Mucosa of descending colon (tissue), 3 donors: ENCODE measurements at regions not wholly inside any gene's neighbourhood (a gene's known extent, or its start where the extent isn't known, plus 50 kb on each side); places are given as distances from the start of the nearest gene placed in this dataset.

ENCODE experiments used
- ATAC-seq: fragments of 200-7000 bp; cut with Tn5 transposase; one replicate; pipeline ENCODE4 v1.9.1; 2020; ENCODE audit warnings: mild to moderate bottlenecking, moderate library complexity
- DNase-seq, 3 donors: peaks; one replicate each; pipeline ENCODE4 v3.0.0-alpha.2; 2020
- H3K36me3 ChIP-seq: fragments of 200-600 bp; one replicate; pipeline ENCODE4 v1.8.0; 2021; ENCODE audit warnings: low read depth, mild to moderate bottlenecking
- H3K4me1 ChIP-seq: fragments of 200-600 bp; one replicate; pipeline ENCODE4 v1.8.0; 2021; ENCODE audit warnings: low read depth, mild to moderate bottlenecking
- H3K4me3 ChIP-seq: fragments of 200-600 bp; one replicate; pipeline ENCODE4 v1.8.0; 2021; ENCODE audit warnings: mild to moderate bottlenecking
- H3K9me3 ChIP-seq: fragments of 200-600 bp; one replicate; pipeline ENCODE4 v1.8.0; 2021; ENCODE audit warnings: mild to moderate bottlenecking
- intact Hi-C, 2 donors: fragments of 100-400 bp; cut with DNase I in 1 of 2; cut with micrococcal nuclease in 1 of 2; formaldehyde crosslinking; loops; one replicate each; pipeline versions ENCODE4 v1.11.0 to v1.11.1; 2022; cut with DNase I, micrococcal nuclease
- TF ChIP-seq, protein P1 (sequence below): fragments of 200-600 bp; IDR thresholded peaks from one replicate; pipeline ENCODE4 v1.8.0; 2022; ENCODE audit warnings: antibody characterized with exemption, mild to moderate bottlenecking
- donor health status: DM: no; HTN: no; CAD: no; lungs with moderate emphysema.
- donor health status: DM: no; HTN: no; CAD: no.
- donor health status: DM: no; HTN: yes; CAD: no.

DNA sequence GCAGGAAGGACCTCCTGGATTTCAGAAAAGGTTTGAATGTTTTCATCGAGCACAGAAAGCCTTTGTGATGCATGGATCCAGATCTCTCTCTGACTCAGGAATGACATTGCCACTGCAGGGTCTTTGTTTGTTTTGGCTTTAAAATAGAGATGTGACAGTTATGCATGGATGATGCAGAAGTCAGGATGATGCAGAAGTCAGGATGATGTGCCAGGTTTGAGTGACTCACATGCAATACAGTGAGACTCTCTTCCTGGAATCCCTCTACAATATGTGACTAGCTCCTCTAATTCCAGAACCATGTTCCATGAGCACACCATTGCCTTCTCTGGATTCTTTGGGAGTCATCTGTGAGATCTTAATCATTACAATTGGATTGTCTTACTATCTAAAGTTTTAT is 177.9 kb upstream of the RAB6C start:
- intact Hi-C loops, result no loop called here
- DNase-seq, result no peak

DNA sequence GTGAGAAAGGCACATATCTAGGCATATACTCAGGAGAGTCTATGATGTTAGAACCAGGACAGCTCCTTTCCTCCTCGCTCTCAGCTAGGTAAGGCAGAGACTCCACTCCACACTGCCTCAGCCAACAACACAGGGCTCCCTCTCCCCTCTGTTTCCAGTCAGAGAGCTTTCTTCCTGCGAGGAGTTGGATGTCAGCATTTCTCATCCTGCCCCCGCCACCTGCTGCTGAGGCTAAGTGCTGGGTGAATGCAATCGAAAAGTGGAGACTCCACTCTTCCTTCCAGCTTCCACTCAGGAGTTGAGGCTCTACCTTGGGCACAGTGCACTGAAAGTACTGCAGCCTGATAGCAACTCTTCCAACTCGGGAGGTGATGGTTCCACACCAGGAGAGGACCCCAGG is 177.2 kb upstream of the RAB6C start:
- no peak overlapping the region for H3K4me3 ChIP-seq
- DNase-seq (no peak), ATAC-seq (no peak)
- no peaks in the 10 kb centered on the region for H3K4me1 ChIP-seq
- H3K9me3 ChIP-seq, result no peaks in the 10 kb centered on the region
- intact Hi-C loops, result no loop called here
- H3K36me3 ChIP-seq, result no peaks in the 10 kb centered on the region
- TF ChIP-seq, protein P1, sequence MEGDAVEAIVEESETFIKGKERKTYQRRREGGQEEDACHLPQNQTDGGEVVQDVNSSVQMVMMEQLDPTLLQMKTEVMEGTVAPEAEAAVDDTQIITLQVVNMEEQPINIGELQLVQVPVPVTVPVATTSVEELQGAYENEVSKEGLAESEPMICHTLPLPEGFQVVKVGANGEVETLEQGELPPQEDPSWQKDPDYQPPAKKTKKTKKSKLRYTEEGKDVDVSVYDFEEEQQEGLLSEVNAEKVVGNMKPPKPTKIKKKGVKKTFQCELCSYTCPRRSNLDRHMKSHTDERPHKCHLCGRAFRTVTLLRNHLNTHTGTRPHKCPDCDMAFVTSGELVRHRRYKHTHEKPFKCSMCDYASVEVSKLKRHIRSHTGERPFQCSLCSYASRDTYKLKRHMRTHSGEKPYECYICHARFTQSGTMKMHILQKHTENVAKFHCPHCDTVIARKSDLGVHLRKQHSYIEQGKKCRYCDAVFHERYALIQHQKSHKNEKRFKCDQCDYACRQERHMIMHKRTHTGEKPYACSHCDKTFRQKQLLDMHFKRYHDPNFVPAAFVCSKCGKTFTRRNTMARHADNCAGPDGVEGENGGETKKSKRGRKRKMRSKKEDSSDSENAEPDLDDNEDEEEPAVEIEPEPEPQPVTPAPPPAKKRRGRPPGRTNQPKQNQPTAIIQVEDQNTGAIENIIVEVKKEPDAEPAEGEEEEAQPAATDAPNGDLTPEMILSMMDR, result no peak

More for the DNA sequence above, 177.9 kb upstream of the RAB6C start:
- Histone ChIP-seq H3K9me3 (no peaks in the 10 kb centered on the region), H3K4me3 (no peak overlapping the region), H3K36me3 (no peaks in the 10 kb centered on the region), H3K4me1 (no peaks in the 10 kb centered on the region)
- TF ChIP-seq, protein P1, result no peak
- ATAC-seq, result no peak

DNA sequence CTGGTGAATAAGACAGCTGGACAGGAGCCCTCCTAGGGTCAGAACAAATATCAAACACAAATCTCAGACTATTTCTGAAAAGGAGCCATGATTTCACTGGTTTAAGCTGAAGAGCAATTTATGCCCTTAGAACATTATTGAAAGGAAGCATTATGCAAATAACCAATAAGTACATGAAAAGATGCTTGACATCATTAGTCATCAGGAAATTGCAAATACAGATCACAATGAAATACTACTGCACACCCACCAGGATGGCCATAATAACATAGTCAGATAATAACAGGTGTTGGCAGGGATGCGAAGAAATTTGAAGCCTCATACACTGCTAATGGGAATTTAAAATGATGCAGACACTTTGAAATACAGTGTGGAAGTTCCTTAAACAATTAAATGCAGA is 176.4 kb upstream of the RAB6C start:
- ATAC-seq (no peak), DNase-seq (no peak)
- intact Hi-C loops, result no loop called here
- Histone ChIP-seq H3K4me1 (no peaks in the 10 kb centered on the region), H3K36me3 (no peaks in the 10 kb centered on the region), H3K9me3 (no peaks in the 10 kb centered on the region), H3K4me3 (no peak overlapping the region)
- TF ChIP-seq, protein P1, result no peak

DNA sequence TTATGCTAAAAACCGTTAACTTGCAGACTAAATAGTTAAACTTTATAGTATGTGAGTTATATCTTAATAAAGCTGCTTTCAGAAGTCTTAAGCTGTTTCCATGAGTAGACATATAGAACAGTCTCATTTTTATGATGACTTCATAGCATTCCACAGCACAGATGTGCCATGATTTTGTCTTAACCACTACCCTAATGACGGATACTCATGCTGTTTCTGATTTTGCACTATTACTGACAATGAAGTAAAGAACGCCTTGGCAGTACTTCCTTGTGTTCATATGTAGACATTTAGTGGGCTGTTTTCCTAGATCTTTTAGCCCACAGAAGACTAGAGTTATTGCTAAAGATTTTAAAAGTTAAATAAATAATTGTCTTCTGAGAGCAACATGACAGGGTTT is 175.6 kb upstream of the RAB6C start:
- Histone ChIP-seq H3K4me1 (no peaks in the 10 kb centered on the region), H3K9me3 (no peaks in the 10 kb centered on the region), H3K4me3 (no peak overlapping the region), H3K36me3 (no peaks in the 10 kb centered on the region)
- ATAC-seq (no peak), DNase-seq (no peak)
- intact Hi-C loops, result no loop called here
- TF ChIP-seq, protein P1, result no peak

DNA sequence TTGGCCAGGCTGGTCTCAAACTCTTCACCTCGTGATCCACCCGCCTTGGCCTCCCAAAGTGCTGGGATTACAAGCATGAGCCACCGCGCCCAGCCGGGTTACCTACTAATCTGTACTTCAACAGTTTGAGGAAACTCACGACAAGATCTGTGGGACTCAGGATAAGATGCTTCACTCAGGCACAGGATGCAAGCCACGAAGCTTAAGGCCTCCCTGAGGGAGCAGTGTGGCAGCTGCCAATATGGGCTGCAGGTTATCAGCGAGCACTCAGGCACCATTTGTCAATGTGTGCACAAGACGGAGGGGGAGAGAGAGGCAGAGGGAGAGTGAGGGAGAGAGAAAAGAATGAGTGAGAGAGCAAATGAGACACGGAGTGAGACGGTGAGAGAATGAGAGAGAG is 173.6 kb upstream of the RAB6C start:
- DNase-seq (no peak), ATAC-seq (no peak)
- intact Hi-C loops, result no loop called here

DNA sequence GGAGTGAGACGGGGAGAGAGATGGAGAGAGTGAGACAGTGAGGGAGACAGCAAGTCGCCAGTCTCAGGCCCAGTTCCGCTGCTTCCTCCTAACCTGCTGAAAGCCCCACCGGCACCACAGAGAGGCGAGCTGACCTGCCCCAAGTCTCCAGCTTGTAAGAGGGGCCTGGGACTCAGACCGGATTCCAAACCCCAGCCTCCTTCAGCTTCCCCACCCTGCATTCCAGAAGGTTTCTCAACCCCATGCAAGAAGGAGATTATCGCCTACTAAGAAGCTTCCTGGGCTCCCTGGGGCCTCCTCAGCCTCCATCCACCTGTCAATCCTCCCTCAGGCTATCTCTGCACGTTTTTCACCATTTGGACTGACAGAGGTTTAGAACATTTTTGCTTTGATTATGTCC is 173.1 kb upstream of the RAB6C start:
- intact Hi-C loops, result no loop called here
- TF ChIP-seq, protein P1, result no peak

More for the DNA sequence above, 173.6 kb upstream of the RAB6C start:
- Histone ChIP-seq H3K4me1 (no peaks in the 10 kb centered on the region), H3K36me3 (no peaks in the 10 kb centered on the region), H3K4me3 (no peak overlapping the region), H3K9me3 (no peaks in the 10 kb centered on the region)
- TF ChIP-seq, protein P1, result no peak

More for the DNA sequence above, 173.1 kb upstream of the RAB6C start:
- H3K9me3 ChIP-seq, result no peaks in the 10 kb centered on the region
- ATAC-seq (no peak), DNase-seq (no peak)
- no peak overlapping the region for H3K4me3 ChIP-seq
- H3K4me1 ChIP-seq, result no peaks in the 10 kb centered on the region
- no peaks in the 10 kb centered on the region for H3K36me3 ChIP-seq
